ENCODE measurements at regions not wholly inside any gene's neighbourhood (a gene's known extent, or its start where the extent isn't known, plus 50 kb on each side); places are given as distances from the start of the nearest gene placed in this dataset.

DNA sequence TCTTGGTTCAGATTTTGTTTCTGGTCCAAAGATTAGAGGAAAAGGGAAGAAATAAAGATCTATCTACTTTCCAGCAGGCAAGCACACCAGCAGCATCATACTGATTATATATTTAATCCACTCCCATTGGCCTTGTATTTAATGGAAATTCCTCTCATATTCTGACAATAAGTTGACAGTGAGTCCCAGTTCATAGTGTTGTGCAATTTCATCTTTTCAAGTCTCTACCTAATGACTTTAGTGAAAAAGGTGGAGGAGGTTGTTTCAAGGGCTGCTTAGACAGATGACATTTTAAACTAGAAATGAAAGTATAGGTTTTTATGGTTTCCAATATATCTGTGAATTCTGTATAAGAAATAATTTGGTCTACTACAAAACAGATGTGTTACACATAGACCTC, 298.6 kb downstream of the PABPC4L start:
- H3K79me2 ChIP-seq (replicated peaks; ENCODE audit: insufficient read depth, low read length) = no peaks in the 10 kb centered on the region
- no peaks in the 10 kb centered on the region for H3K36me3 ChIP-seq (ENCODE audit: insufficient read depth, low read length)
- no peak overlapping the region for H3K9ac ChIP-seq (ENCODE audit: low read length)
- no peak overlapping the region for H3K4me3 ChIP-seq (ENCODE audit: low read length)
- no peak for TF ChIP-seq EZH2 (IDR thresholded peaks at IDR 0.05; ENCODE audit: borderline replicate concordance, insufficient read depth, low read length, poor library complexity, severe bottlenecking)
- TF ChIP-seq, protein P1, sequence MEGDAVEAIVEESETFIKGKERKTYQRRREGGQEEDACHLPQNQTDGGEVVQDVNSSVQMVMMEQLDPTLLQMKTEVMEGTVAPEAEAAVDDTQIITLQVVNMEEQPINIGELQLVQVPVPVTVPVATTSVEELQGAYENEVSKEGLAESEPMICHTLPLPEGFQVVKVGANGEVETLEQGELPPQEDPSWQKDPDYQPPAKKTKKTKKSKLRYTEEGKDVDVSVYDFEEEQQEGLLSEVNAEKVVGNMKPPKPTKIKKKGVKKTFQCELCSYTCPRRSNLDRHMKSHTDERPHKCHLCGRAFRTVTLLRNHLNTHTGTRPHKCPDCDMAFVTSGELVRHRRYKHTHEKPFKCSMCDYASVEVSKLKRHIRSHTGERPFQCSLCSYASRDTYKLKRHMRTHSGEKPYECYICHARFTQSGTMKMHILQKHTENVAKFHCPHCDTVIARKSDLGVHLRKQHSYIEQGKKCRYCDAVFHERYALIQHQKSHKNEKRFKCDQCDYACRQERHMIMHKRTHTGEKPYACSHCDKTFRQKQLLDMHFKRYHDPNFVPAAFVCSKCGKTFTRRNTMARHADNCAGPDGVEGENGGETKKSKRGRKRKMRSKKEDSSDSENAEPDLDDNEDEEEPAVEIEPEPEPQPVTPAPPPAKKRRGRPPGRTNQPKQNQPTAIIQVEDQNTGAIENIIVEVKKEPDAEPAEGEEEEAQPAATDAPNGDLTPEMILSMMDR (IDR thresholded peaks at IDR 0.05; ENCODE audit: poor library complexity, severe bottlenecking) = no peak
- no peak for TF ChIP-seq SMC3 (conservative IDR thresholded peaks at IDR 0.05; ENCODE audit: poor library complexity)
- no peak for TF ChIP-seq RAD21 (conservative IDR thresholded peaks at IDR 0.05)
- TF ChIP-seq, protein P2, sequence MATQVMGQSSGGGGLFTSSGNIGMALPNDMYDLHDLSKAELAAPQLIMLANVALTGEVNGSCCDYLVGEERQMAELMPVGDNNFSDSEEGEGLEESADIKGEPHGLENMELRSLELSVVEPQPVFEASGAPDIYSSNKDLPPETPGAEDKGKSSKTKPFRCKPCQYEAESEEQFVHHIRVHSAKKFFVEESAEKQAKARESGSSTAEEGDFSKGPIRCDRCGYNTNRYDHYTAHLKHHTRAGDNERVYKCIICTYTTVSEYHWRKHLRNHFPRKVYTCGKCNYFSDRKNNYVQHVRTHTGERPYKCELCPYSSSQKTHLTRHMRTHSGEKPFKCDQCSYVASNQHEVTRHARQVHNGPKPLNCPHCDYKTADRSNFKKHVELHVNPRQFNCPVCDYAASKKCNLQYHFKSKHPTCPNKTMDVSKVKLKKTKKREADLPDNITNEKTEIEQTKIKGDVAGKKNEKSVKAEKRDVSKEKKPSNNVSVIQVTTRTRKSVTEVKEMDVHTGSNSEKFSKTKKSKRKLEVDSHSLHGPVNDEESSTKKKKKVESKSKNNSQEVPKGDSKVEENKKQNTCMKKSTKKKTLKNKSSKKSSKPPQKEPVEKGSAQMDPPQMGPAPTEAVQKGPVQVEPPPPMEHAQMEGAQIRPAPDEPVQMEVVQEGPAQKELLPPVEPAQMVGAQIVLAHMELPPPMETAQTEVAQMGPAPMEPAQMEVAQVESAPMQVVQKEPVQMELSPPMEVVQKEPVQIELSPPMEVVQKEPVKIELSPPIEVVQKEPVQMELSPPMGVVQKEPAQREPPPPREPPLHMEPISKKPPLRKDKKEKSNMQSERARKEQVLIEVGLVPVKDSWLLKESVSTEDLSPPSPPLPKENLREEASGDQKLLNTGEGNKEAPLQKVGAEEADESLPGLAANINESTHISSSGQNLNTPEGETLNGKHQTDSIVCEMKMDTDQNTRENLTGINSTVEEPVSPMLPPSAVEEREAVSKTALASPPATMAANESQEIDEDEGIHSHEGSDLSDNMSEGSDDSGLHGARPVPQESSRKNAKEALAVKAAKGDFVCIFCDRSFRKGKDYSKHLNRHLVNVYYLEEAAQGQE (IDR thresholded peaks at IDR 0.05; ENCODE audit: borderline replicate concordance) = no peak
- peak; percentile 54 for TF ChIP-seq EP300 (conservative IDR thresholded peaks at IDR 0.05; ENCODE audit: poor library complexity, severe bottlenecking)
- TF ChIP-seq TAF1 (IDR thresholded peaks at IDR 0.05; ENCODE audit: low read depth) = no peak
- TF ChIP-seq MXI1 (conservative IDR thresholded peaks at IDR 0.05; ENCODE audit: poor library complexity, severe bottlenecking) = no peak
- peak; percentile 34 for TF ChIP-seq POLR2AphosphoS5 (IDR thresholded peaks at IDR 0.05)
- H3K9me2 ChIP-seq (ENCODE audit: insufficient read depth, low read length) = no peaks in the 10 kb centered on the region
- H2AFZ ChIP-seq (ENCODE audit: low read depth, low read length) = no peak overlapping the region
- no peaks in the 10 kb centered on the region for H3K27me3 ChIP-seq (ENCODE audit: insufficient read depth, low read depth, low read length)
- no peak overlapping the region for H3K4me2 ChIP-seq (ENCODE audit: low read length)
- no peaks in the 10 kb centered on the region for H3K9me3 ChIP-seq (ENCODE audit: low read length)
- H3K27ac ChIP-seq (ENCODE audit: low read length) = no peak overlapping the region
- H3F3A ChIP-seq (ENCODE audit: insufficient read depth, low read length, poor library complexity, severe bottlenecking) = no peaks in the 10 kb centered on the region
- H4K20me1 ChIP-seq (ENCODE audit: insufficient read depth) = no peaks in the 10 kb centered on the region

DNA sequence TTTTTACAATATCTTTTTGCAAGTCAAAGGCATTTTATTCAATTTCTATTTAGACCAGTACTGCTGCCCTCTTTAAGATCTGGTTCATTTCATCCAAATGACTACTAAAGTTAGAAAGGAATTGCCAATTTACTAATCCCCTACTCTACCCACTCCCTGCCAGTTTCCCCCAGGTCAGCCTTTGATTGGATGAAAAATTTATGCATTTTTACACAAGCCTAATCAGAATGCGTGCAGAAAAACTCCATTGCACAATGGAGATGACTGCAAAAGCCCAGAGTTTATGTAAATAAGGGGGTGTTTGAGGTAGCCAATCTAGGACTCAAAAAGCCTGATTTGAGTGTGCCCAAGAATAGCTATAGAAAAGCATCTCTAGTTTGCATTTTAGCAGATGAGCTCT, 310.6 kb downstream of the PABPC4L start:
- H3K27ac ChIP-seq (ENCODE audit: low read length) = no peak overlapping the region
- no peak overlapping the region for H3K4me2 ChIP-seq (ENCODE audit: low read length)
- H3K4me3 ChIP-seq (ENCODE audit: low read length) = no peak overlapping the region
- H3K9me2 ChIP-seq (ENCODE audit: insufficient read depth, low read length) = no peaks in the 10 kb centered on the region
- H3K36me3 ChIP-seq (ENCODE audit: insufficient read depth, low read length) = no peaks in the 10 kb centered on the region
- no peaks in the 10 kb centered on the region for H3K9me3 ChIP-seq (ENCODE audit: low read length)
- H3K27me3 ChIP-seq (ENCODE audit: insufficient read depth, low read depth, low read length) = no peaks in the 10 kb centered on the region
- H3K9ac ChIP-seq (ENCODE audit: low read length) = no peak overlapping the region
- H3F3A ChIP-seq (ENCODE audit: insufficient read depth, low read length, poor library complexity, severe bottlenecking) = no peaks in the 10 kb centered on the region
- no peaks in the 10 kb centered on the region for H4K20me1 ChIP-seq (ENCODE audit: insufficient read depth)
- no peak overlapping the region for H2AFZ ChIP-seq (ENCODE audit: low read depth, low read length)
- TF ChIP-seq EP300 (conservative IDR thresholded peaks at IDR 0.05; ENCODE audit: poor library complexity, severe bottlenecking) (no peak), SMC3 (conservative IDR thresholded peaks at IDR 0.05; ENCODE audit: poor library complexity) (no peak)
- TF ChIP-seq, protein P1 (IDR thresholded peaks at IDR 0.05; ENCODE audit: poor library complexity, severe bottlenecking) = no peak
- H3K79me2 ChIP-seq (replicated peaks; ENCODE audit: insufficient read depth, low read length) = no peaks in the 10 kb centered on the region

All from neural cell (in vitro differentiated cells).